ENCODE measurements at regions not wholly inside any gene's neighbourhood (a gene's known extent, or its start where the extent isn't known, plus 50 kb on each side); places are given as distances from the start of the nearest gene placed in this dataset.

DNA sequence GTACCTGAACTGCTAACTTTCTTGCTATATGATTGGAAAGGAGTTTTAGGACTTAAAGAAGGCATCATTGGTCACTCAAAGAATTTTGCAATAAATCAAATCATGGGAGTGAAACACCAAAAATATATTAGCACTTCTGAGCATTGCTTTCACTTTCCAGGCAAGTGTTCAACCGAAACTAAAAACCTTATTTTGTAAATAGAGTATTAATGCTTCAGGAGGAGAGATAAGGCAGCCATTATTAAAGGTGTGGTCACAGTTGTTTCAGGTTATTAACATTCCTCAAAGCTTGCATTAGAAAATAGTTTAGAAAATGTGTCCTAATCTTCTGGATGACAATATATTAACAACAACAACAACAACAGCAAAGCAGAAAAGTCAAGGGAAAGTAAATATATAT is 92.3 kb upstream of the TLL1 start:
- Histone ChIP-seq H3K9ac (ENCODE audit: low read length) (no peak overlapping the region), H3K9me2 (ENCODE audit: insufficient read depth) (no peaks in the 10 kb centered on the region; the same call in 1 of the 2 replicates), H3K36me3 (ENCODE audit: control insufficient read depth in 1 of 2, insufficient read depth in 2 of 2, low read length in 2 of 2) (no peaks in the 10 kb centered on the region), H3K4me3 (replicated peaks in 1 of 2; ENCODE audit: low read depth in 1 of 2, low read length in 2 of 2) (no peak overlapping the region), H4K20me1 (ENCODE audit: insufficient read depth) (no peaks in the 10 kb centered on the region), H3K4me2 (ENCODE audit: low read length) (no peak overlapping the region), H2AFZ (ENCODE audit: low read depth, low read length, poor library complexity, severe bottlenecking) (no peak overlapping the region), H3K9me3 (ENCODE audit: control insufficient read depth in 1 of 2, insufficient read depth in 1 of 2, low read depth in 1 of 2, low read length in 2 of 2) (no peaks in the 10 kb centered on the region), H3K27me3 (ENCODE audit: insufficient read depth, low read length) (no peaks in the 10 kb centered on the region), H3K27ac (ENCODE audit: low read depth, low read length) (no peak overlapping the region), H3K4me1 (ENCODE audit: control insufficient read depth in 1 of 2, insufficient read depth in 2 of 2, low read length in 2 of 2) (no peaks in the 10 kb centered on the region), H3K79me2 (ENCODE audit: insufficient read depth, low read length) (no peaks in the 10 kb centered on the region)
- ChIA-PET RAD21 (ENCODE audit: low non-redundant PET in 1 of 2, low total read pairs in 2 of 2, uncharacterized antibody in 2 of 2, unreplicated experiment in 2 of 2) (no interaction called here), POLR2A (no interaction called here), CTCF (no interaction called here)
- BruUV-seq (replicated peaks): no TSS peak
- intact Hi-C loops (cut with micrococcal nuclease): loop anchor here (5.0 kb wide), 1 partner anchor 243 kb away; no protein-coding TSS in a partner anchor
- ATAC-seq: no peak
- no peak for TF ChIP-seq CEBPB (IDR thresholded peaks at IDR 0.05; ENCODE audit: low read depth)
- no peak for TF ChIP-seq SP1 (IDR thresholded peaks at IDR 0.05; ENCODE audit: low read depth)
- TF ChIP-seq EZH2 (IDR thresholded peaks at IDR 0.05): no peak
- TF ChIP-seq SRF (IDR thresholded peaks at IDR 0.05; ENCODE audit: low read depth): no peak
- TF ChIP-seq EGR1 (IDR thresholded peaks at IDR 0.05; ENCODE audit: low read depth): no peak
- TF ChIP-seq, protein P1, sequence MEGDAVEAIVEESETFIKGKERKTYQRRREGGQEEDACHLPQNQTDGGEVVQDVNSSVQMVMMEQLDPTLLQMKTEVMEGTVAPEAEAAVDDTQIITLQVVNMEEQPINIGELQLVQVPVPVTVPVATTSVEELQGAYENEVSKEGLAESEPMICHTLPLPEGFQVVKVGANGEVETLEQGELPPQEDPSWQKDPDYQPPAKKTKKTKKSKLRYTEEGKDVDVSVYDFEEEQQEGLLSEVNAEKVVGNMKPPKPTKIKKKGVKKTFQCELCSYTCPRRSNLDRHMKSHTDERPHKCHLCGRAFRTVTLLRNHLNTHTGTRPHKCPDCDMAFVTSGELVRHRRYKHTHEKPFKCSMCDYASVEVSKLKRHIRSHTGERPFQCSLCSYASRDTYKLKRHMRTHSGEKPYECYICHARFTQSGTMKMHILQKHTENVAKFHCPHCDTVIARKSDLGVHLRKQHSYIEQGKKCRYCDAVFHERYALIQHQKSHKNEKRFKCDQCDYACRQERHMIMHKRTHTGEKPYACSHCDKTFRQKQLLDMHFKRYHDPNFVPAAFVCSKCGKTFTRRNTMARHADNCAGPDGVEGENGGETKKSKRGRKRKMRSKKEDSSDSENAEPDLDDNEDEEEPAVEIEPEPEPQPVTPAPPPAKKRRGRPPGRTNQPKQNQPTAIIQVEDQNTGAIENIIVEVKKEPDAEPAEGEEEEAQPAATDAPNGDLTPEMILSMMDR (IDR thresholded peaks at IDR 0.05 in 2 of 3, conservative IDR thresholded peaks at IDR 0.05 in 1 of 3; ENCODE audit: borderline replicate concordance in 1 of 3, insufficient read depth in 1 of 3, low read depth in 2 of 3, low read length in 2 of 3): no peak
- no peak for TF ChIP-seq FOSL1 (IDR thresholded peaks at IDR 0.05; ENCODE audit: low read depth)
- no peak for TF ChIP-seq POLR2AphosphoS5 (IDR thresholded peaks at IDR 0.05; ENCODE audit: low read depth, low read length)
- TF ChIP-seq SIN3A (IDR thresholded peaks at IDR 0.05; ENCODE audit: low read depth): no peak
- TF ChIP-seq RAD21 (IDR thresholded peaks at IDR 0.05; ENCODE audit: low read depth): no peak
- no peak for TF ChIP-seq CBX3 (IDR thresholded peaks at IDR 0.05; ENCODE audit: low read depth)
- no peak for TF ChIP-seq ELF1 (IDR thresholded peaks at IDR 0.05; ENCODE audit: borderline replicate concordance, low read depth)
- no peak for TF ChIP-seq TCF7L2 (IDR thresholded peaks at IDR 0.05; ENCODE audit: borderline replicate concordance, extremely low read depth, insufficient read depth, insufficient read length)
- TF ChIP-seq, protein P2, sequence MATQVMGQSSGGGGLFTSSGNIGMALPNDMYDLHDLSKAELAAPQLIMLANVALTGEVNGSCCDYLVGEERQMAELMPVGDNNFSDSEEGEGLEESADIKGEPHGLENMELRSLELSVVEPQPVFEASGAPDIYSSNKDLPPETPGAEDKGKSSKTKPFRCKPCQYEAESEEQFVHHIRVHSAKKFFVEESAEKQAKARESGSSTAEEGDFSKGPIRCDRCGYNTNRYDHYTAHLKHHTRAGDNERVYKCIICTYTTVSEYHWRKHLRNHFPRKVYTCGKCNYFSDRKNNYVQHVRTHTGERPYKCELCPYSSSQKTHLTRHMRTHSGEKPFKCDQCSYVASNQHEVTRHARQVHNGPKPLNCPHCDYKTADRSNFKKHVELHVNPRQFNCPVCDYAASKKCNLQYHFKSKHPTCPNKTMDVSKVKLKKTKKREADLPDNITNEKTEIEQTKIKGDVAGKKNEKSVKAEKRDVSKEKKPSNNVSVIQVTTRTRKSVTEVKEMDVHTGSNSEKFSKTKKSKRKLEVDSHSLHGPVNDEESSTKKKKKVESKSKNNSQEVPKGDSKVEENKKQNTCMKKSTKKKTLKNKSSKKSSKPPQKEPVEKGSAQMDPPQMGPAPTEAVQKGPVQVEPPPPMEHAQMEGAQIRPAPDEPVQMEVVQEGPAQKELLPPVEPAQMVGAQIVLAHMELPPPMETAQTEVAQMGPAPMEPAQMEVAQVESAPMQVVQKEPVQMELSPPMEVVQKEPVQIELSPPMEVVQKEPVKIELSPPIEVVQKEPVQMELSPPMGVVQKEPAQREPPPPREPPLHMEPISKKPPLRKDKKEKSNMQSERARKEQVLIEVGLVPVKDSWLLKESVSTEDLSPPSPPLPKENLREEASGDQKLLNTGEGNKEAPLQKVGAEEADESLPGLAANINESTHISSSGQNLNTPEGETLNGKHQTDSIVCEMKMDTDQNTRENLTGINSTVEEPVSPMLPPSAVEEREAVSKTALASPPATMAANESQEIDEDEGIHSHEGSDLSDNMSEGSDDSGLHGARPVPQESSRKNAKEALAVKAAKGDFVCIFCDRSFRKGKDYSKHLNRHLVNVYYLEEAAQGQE (IDR thresholded peaks at IDR 0.05; ENCODE audit: low read depth): no peak
- TF ChIP-seq POLR2A (IDR thresholded peaks at IDR 0.05; ENCODE audit: borderline replicate concordance, extremely low read depth, insufficient read depth, insufficient read length): no peak
- TF ChIP-seq JUND (IDR thresholded peaks at IDR 0.05): no peak
- TF ChIP-seq ZNF274 (IDR thresholded peaks at IDR 0.05; ENCODE audit: low read depth, low read length): no peak
- TF ChIP-seq, protein P3, sequence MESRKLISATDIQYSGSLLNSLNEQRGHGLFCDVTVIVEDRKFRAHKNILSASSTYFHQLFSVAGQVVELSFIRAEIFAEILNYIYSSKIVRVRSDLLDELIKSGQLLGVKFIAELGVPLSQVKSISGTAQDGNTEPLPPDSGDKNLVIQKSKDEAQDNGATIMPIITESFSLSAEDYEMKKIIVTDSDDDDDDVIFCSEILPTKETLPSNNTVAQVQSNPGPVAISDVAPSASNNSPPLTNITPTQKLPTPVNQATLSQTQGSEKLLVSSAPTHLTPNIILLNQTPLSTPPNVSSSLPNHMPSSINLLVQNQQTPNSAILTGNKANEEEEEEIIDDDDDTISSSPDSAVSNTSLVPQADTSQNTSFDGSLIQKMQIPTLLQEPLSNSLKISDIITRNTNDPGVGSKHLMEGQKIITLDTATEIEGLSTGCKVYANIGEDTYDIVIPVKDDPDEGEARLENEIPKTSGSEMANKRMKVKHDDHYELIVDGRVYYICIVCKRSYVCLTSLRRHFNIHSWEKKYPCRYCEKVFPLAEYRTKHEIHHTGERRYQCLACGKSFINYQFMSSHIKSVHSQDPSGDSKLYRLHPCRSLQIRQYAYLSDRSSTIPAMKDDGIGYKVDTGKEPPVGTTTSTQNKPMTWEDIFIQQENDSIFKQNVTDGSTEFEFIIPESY (IDR thresholded peaks at IDR 0.05; ENCODE audit: extremely low read depth, insufficient replicate concordance, low read length): no peak
- TF ChIP-seq, protein P4, sequence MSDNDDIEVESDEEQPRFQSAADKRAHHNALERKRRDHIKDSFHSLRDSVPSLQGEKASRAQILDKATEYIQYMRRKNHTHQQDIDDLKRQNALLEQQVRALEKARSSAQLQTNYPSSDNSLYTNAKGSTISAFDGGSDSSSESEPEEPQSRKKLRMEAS (IDR thresholded peaks at IDR 0.05): no peak
- DNase-seq (ENCODE audit: low read depth, low spot score): no peak
